ENCODE measurements at regions not wholly inside any gene's neighbourhood (a gene's known extent, or its start where the extent isn't known, plus 50 kb on each side); places are given as distances from the start of the nearest gene placed in this dataset.
"Not testable (repeated sequence)": the region's sequence is repeated elsewhere in the genome, so short reads cannot be mapped to it uniquely, and the experiment has no call there.

DNA sequence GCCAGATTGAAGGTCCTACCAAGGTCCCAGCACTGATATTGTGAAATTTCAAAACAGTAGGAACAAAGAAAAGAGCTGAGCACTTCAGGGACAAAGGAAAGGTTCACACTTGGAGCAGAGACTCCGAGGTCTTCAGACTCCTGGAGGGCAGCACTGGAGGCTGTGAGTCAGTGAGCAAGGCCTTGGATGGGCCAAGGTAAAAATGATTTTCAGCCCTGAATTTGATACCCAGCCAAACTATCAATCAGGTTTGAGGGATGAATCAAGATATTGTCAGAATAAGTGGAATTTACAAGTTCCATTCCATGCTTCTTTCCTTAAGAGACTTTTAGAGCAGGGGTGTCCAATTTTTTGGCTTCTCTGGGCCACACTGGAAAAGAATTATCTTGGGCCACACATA lies 111.7 kb downstream of the ADRA2C start:
- TF ChIP-seq, protein P1, sequence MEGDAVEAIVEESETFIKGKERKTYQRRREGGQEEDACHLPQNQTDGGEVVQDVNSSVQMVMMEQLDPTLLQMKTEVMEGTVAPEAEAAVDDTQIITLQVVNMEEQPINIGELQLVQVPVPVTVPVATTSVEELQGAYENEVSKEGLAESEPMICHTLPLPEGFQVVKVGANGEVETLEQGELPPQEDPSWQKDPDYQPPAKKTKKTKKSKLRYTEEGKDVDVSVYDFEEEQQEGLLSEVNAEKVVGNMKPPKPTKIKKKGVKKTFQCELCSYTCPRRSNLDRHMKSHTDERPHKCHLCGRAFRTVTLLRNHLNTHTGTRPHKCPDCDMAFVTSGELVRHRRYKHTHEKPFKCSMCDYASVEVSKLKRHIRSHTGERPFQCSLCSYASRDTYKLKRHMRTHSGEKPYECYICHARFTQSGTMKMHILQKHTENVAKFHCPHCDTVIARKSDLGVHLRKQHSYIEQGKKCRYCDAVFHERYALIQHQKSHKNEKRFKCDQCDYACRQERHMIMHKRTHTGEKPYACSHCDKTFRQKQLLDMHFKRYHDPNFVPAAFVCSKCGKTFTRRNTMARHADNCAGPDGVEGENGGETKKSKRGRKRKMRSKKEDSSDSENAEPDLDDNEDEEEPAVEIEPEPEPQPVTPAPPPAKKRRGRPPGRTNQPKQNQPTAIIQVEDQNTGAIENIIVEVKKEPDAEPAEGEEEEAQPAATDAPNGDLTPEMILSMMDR (IDR thresholded peaks at IDR 0.05), result no peak
- ChIA-PET POLR2A (no interaction called here), CTCF (interaction anchor here (0.6 kb wide), 1 partner anchor 532 kb away, joined by 3 read pairs; no protein-coding TSS in a partner anchor)
- peaks cover 14% of the 10 kb centered on the region for H3K4me1 Mint-ChIP-seq (ENCODE audit: low read depth)
- H3K36me3 Mint-ChIP-seq (ENCODE audit: low read depth), result peaks cover 7% of the 10 kb centered on the region
- peaks cover 5% of the 10 kb centered on the region for H3K9me3 Mint-ChIP-seq
- H3K27ac Mint-ChIP-seq, result no peak overlapping the region
- H3K4me3 Mint-ChIP-seq, result no peak overlapping the region
- DNase-seq, result no peak
- H3K27me3 Mint-ChIP-seq, result peaks cover 43% of the 10 kb centered on the region
- intact Hi-C loops (cut with micrococcal nuclease), result no loop called here
- ATAC-seq, result no peak

DNA sequence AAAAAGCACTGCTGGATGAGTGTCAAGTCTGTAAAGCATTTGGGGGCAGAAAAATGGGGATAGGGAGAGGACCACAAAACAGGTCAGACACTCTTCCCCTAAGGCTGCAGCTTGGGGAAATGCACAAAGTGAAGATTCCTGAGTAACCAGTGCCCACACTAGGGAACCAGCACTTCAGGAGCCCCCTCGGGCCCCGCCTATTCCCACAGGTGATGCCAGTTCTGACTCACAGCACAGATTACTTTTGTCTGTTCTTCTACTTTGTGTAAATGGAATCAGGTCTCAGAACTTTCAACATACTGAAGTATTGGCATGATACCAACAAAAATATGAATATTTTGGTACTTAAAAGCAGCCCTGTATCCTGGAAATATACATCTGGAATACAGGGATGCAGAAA lies 112.5 kb downstream of the ADRA2C start:
- intact Hi-C loops (cut with micrococcal nuclease), result no loop called here
- ATAC-seq, result no peak
- POLR2A ChIA-PET, result interaction anchor here (0.6 kb wide), 1 partner anchor 164 kb away, joined by 3 read pairs; no protein-coding TSS in a partner anchor

DNA sequence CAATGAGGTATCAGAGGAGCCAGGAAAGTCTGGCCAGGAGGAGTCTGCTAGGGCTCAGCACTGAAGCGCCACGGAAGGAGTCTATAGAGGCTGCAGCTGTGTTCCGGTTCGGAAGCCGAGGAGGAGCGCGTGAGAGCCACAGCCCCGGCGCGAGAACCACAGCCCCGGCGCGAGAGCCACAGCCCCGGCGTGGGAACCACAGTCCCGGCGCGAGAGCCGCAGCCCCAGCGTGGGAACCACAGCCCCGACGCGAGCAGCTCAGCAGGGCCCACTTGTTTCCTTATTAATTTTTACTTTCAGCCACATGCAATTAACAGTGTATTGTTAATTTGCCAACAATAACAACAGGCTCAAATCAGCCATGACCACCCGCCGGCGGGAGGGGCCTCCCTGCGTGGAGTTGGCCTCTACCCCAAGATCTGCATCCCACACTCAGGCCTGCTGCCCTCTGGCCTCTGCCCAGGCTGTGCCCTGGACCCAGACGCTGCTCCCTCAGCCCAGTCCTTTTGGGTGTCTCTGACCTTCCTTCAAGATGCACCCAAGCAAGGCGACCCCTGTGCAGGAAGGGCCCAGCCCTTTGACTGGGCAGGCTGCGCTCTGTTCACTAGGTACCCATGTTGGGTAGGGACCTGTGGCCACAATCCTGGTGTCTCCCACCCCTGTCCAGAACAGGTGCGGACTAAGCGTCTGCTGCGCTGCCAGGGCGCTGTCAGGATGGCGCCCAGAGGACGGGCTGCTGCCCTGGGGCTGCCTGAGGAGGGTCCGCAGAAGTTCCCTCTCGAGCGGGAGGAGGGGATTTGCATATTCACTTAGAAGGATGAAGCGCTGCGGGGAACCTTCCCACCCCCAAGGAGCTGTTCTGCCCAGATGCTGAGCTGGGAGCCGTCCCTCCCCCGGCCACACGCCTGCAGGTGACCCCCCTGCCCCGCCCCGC lies 113.8 kb downstream of the ADRA2C start:
- TF ChIP-seq, protein P1 (IDR thresholded peaks at IDR 0.05), result no peak
- ChIA-PET CTCF (interaction anchor here (1.0 to 1.8 kb wide), 15 partner anchors 12 to 773 kb away, joined by 3 to 13 read pairs (median 4); partner anchors contain the start of gene ADRA2C), POLR2A (no interaction called here)
- H3K36me3 Mint-ChIP-seq (ENCODE audit: low read depth), result peaks cover 7% of the 10 kb centered on the region
- H3K9me3 Mint-ChIP-seq, result peaks cover 5% of the 10 kb centered on the region
- H3K27ac Mint-ChIP-seq, result no peak overlapping the region
- H3K4me3 Mint-ChIP-seq, result no peak overlapping the region
- H3K4me1 Mint-ChIP-seq (ENCODE audit: low read depth), result peaks cover 14% of the 10 kb centered on the region
- H3K27me3 Mint-ChIP-seq, result peaks cover 34% of the 10 kb centered on the region
- DNase-seq, result peak; percentile 6
- intact Hi-C loops (cut with micrococcal nuclease), result loop anchor here (5.0 kb wide), 1 partner anchor 113 kb away; the partner anchor contains the start of gene ADRA2C
- ATAC-seq, result peak; percentile 43

More for the DNA sequence above, 112.5 kb downstream of the ADRA2C start:
- Mint-ChIP-seq H3K9me3 (peaks cover 5% of the 10 kb centered on the region), H3K27ac (no peak overlapping the region), H3K36me3 (ENCODE audit: low read depth) (peaks cover 7% of the 10 kb centered on the region), H3K4me3 (no peak overlapping the region), H3K4me1 (ENCODE audit: low read depth) (peaks cover 14% of the 10 kb centered on the region), H3K27me3 (peaks cover 37% of the 10 kb centered on the region)
- CTCF ChIA-PET, result interaction anchor here (0.6 to 1.1 kb wide), 3 partner anchors 111 to 532 kb away, joined by 3 read pairs; no protein-coding TSS in a partner anchor
- TF ChIP-seq, protein P1 (IDR thresholded peaks at IDR 0.05), result no peak
- DNase-seq, result no peak

DNA sequence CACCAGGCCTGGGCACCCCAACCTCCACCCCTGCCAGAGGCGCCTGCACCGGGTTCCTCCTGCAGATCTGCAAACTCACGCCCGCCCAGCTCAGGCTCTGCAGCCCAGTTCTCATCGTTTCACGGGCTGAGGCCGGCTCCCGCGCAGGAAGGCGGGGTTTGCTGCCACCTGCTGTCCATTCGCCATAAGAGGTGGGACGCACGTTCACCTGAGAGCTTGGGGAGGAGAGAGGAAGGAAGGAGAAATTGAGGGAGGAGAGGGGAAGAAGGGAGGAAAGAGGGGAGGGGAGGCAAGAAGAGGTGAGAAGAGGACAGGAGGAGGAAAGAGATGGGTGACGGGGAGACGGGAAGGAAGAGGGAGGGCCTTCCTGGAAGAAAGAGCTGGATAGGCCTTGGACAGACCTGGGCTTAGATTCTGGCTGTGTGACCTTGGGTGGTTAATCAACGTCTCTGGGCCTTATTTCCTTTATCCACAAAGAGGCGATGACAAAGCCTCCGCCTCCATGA lies 114.5 kb downstream of the ADRA2C start:
- no peak overlapping the region for H3K27ac Mint-ChIP-seq
- intact Hi-C loops (cut with micrococcal nuclease), result loop anchor here (5.0 kb wide), 1 partner anchor 113 kb away; the partner anchor contains the start of gene ADRA2C
- H3K36me3 Mint-ChIP-seq (ENCODE audit: low read depth), result peaks cover 7% of the 10 kb centered on the region
- CTCF ChIA-PET, result interaction anchor here (1.0 to 1.8 kb wide), 15 partner anchors 13 to 774 kb away, joined by 3 to 13 read pairs (median 4); partner anchors contain the start of gene ADRA2C
- H3K27me3 Mint-ChIP-seq, result peaks cover 32% of the 10 kb centered on the region
- peaks cover 5% of the 10 kb centered on the region for H3K9me3 Mint-ChIP-seq
- ATAC-seq (peak; percentile 96), DNase-seq (peak; percentile 82)
- peaks cover 14% of the 10 kb centered on the region for H3K4me1 Mint-ChIP-seq (ENCODE audit: low read depth)
- TF ChIP-seq, protein P1 (IDR thresholded peaks at IDR 0.05), result peak; percentile 62
- POLR2A ChIA-PET, result no interaction called here
- no peak overlapping the region for H3K4me3 Mint-ChIP-seq

DNA sequence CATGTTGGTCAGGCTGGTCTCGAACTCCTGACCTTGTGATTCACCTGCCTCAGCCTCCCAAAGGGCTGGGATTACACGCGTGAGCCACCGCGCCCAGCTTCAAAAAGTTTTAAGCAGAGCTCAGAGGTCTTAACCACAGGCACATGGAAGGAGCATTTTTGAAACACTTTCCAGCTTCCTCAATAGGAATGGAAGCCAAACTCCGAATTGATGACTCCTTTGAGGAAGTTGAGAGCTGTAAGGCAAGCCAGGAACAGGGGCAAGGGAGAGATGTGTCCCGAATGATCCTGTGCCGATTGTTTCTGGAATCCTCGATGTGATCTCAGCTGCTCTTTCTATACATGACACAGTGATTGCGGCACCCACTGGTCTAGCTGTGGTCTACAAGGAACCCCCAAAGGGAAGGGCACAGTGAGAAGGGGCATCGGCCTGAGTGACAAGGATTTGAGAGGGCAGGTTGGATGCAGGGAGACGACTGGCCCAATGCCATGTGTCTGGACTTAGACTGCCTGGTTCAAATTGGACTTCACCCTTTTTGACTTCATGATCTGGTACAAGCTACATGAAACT lies 116.2 kb downstream of the ADRA2C start:
- H3K4me1 Mint-ChIP-seq (ENCODE audit: low read depth), result peaks cover 14% of the 10 kb centered on the region
- peaks cover 34% of the 10 kb centered on the region for H3K27me3 Mint-ChIP-seq
- H3K9me3 Mint-ChIP-seq; CTCF ChIA-PET; DNase-seq; H3K36me3 Mint-ChIP-seq (ENCODE audit: low read depth); H3K4me3 Mint-ChIP-seq; ATAC-seq; POLR2A ChIA-PET; H3K27ac Mint-ChIP-seq: not testable (repeated sequence)
- intact Hi-C loops (cut with micrococcal nuclease), result loop anchor here (5.0 kb wide), 1 partner anchor 115 kb away; the partner anchor contains the start of gene ADRA2C

DNA sequence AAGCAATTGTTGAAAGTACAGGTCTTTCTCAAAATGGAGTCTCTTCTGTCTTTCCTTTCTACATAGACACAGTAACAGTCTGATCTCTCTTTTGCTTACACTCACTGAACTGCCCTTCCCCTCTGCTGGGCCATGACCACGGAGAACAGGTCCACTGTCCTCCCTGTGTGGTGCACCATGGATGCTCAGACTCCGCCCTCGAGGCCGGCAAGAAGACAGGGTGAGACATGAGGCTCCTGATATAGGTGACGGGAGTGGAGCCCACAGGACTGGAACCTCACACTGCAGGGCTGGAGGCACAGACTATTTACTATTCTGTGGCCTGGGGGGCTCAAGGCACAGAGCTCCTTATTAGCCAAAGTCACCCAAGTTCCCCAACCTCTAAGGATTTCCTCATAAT lies 118.1 kb downstream of the ADRA2C start:
- H3K27ac Mint-ChIP-seq; H3K9me3 Mint-ChIP-seq; ATAC-seq; H3K4me3 Mint-ChIP-seq; POLR2A ChIA-PET; CTCF ChIA-PET; H3K36me3 Mint-ChIP-seq (ENCODE audit: low read depth); DNase-seq: not testable (repeated sequence)
- peaks cover 11% of the 10 kb centered on the region for H3K4me1 Mint-ChIP-seq (ENCODE audit: low read depth)
- intact Hi-C loops (cut with micrococcal nuclease), result loop anchor here (5.0 kb wide), 1 partner anchor 117 kb away; the partner anchor contains the start of gene ADRA2C
- H3K27me3 Mint-ChIP-seq, result peaks cover 19% of the 10 kb centered on the region
